OCI-LY7 (cell line): ENCODE measurements at regions not wholly inside any gene's neighbourhood (a gene's known extent, or its start where the extent isn't known, plus 50 kb on each side); places are given as distances from the start of the nearest gene placed in this dataset.

Source experiments
- CTCF ChIP-seq: fragments of 200-600 bp; sonication (generic); conservative IDR thresholded peaks from 2 replicates; pipeline ENCODE4 v1.5.1; 2014; ENCODE audit warnings: mild to moderate bottlenecking, antibody characterized with exemption, low read length, moderate library complexity, mixed read lengths
- EZH2phosphoT487 ChIP-seq: fragments of 200-600 bp; sonication (generic); IDR thresholded peaks from 2 replicates; pipeline ENCODE4 v1.6.1; 2018; ENCODE audit warnings: low read depth, borderline replicate concordance, mild to moderate bottlenecking, mixed run types, antibody characterized with exemption, low read length, moderate library complexity, mixed read lengths

- no peak for TF ChIP-seq EZH2phosphoT487
- TF ChIP-seq CTCF, result no peak
Observed at GRCh38 chr13:48593536-48593935, 60.2 kb upstream of the CYSLTR2 start.
